Astrocyte of the hippocampus (primary cell): ENCODE measurements at regions not wholly inside any gene's neighbourhood (a gene's known extent, or its start where the extent isn't known, plus 50 kb on each side); places are given as distances from the start of the nearest gene placed in this dataset.

Source experiments
- DNase-seq: peaks from one replicate; pipeline ENCODE4 v3.0.0; 2011; ENCODE audit warnings: low read depth, low spot score

DNA sequence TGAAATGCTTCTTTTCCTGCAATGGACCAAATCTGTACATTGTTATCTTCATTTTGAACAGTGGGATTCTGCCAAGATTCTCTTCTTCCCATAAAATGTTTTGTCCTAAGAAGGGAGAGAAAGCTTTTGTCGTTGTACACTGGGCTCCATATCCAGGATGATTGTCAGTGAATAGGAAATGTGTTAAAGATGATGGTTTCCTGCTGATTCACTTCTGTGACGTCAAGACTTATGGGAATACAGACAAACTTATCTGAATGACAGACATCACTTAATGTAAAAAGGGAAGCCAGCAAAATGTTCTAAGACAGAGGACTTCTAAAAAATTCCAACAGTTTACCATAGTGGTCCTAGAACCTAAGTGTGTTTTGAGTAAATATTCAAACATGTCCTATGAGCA, 53.7 kb upstream of the HPF1 start:
- DNase-seq: no peak

- DNase-seq: peak; percentile 84
Measured at GRCh38 chr4:169810325-169811323, 52.9 kb upstream of the HPF1 start.

- DNase-seq: no peak
Measured at GRCh38 chr4:169807934-169808509, 50.3 kb upstream of the HPF1 start.
